HCT116 (cell line): ENCODE measurements at regions not wholly inside any gene's neighbourhood (a gene's known extent, or its start where the extent isn't known, plus 50 kb on each side); places are given as distances from the start of the nearest gene placed in this dataset.

Source experiments
- ATAC-seq: fragments of 200-7000 bp; cut with Tn5 transposase; 2 replicates; pipeline ENCODE4 v1.9.1; 2020; ENCODE audit warnings: mild to moderate bottlenecking, moderate library complexity
- BruUV-seq: library from RNA; stranded (reverse); fragments of 400-500 nt; replicated peaks from 2 replicates; lab custom pipeline; 2021; lab: Mats Ljungman, UMichigan
- CTCF ChIA-PET: fragments of 300-600 bp; sonication (Branson Sonifier 250); formaldehyde crosslinking; loops from one replicate; lab custom pipeline; 2021; ENCODE audit warnings: antibody characterized with exemption; lab: Charles Lee
- POLR2A ChIA-PET: fragments of 300-600, 350-600 bp; sonication (Branson Sonifier 250); formaldehyde crosslinking; loops from one replicate; lab custom pipeline; 2021; ENCODE audit warnings: antibody characterized with exemption; lab: Charles Lee
- RAD21 ChIA-PET, 2 experiments: fragments of 300-600 bp; sonication (Branson Sonifier 250); formaldehyde crosslinking; loops; one replicate each; lab custom pipeline; 2023; ENCODE audit warnings: low total read pairs in 2 of 2; ENCODE audit not compliant: uncharacterized antibody in 2 of 2, unreplicated experiment in 2 of 2, low non-redundant PET in 1 of 2; lab: Charles Lee
- DNase-seq: peaks from one replicate; pipeline ENCODE4 v3.0.0-alpha.2; 2010; ENCODE audit warnings: low read depth, low spot score
- H2AFZ ChIP-seq: fragments of 200-600 bp; shearing (Covaris generic), sonication (generic); 2 replicates; pipeline ENCODE4 v1.6.1; 2017; ENCODE audit warnings: low read depth, mixed run types, mixed read lengths, antibody characterized with exemption, low read length; ENCODE audit not compliant: poor library complexity, severe bottlenecking
- H3K27ac ChIP-seq: 2 replicates; pipeline ENCODE4 v1.5.1; 2012; ENCODE audit warnings: low read depth, low read length
- H3K27me3 ChIP-seq: fragments of 200-600 bp; sonication (generic); 2 replicates; pipeline ENCODE4 v1.6.1; 2016; ENCODE audit warnings: mixed run types, low read length, mixed read lengths; ENCODE audit not compliant: insufficient read depth
- H3K36me3 ChIP-seq, 2 experiments: fragments of 200-500 bp in 1 of 2; fragments of 200-600 bp in 1 of 2; sonication (Bioruptor generic) in 1 of 2; sonication (generic) in 1 of 2; 2 replicates each; pipeline versions ENCODE4 v1.5.1 to v1.6.1; 2014 to 2016; ENCODE audit warnings: low read length in 2 of 2, inconsistent platforms in 1 of 2, mixed read lengths in 1 of 2, mixed run types in 1 of 2; ENCODE audit not compliant: insufficient read depth in 2 of 2, control insufficient read depth in 1 of 2
- H3K4me1 ChIP-seq, 2 experiments: fragments of 200-600 bp in 1 of 2; sonication (generic) in 1 of 2; 2 replicates each; pipeline versions ENCODE4 v1.5.1 to v1.6.1; 2012 to 2017; ENCODE audit warnings: low read length in 2 of 2, inconsistent platforms in 1 of 2, mild to moderate bottlenecking in 1 of 2, mixed read lengths in 1 of 2, mixed run types in 1 of 2, moderate library complexity in 1 of 2; ENCODE audit not compliant: insufficient read depth in 2 of 2, control insufficient read depth in 1 of 2
- H3K4me2 ChIP-seq: fragments of 200-600 bp; sonication (generic); 2 replicates; pipeline ENCODE4 v1.6.1; 2017; ENCODE audit warnings: mixed run types, low read length, mixed read lengths
- H3K4me3 ChIP-seq, 2 experiments: fragments of 200-600 bp in 1 of 2; sonication (generic) in 1 of 2; replicated peaks in 1 of 2; 2 replicates each; pipeline ENCODE4 v1.5.1; 2011 to 2016; ENCODE audit warnings: low read length in 2 of 2, control low read depth in 1 of 2, low read depth in 1 of 2, mild to moderate bottlenecking in 1 of 2, mixed read lengths in 1 of 2, mixed run types in 1 of 2
- H3K79me2 ChIP-seq: fragments of 200-600 bp; sonication (generic); 2 replicates; pipeline ENCODE4 v1.6.1; 2017; ENCODE audit warnings: mild to moderate bottlenecking, mixed run types, low read length, moderate library complexity, mixed read lengths; ENCODE audit not compliant: insufficient read depth
- H3K9ac ChIP-seq: fragments of 200-600 bp; sonication (generic); 2 replicates; pipeline ENCODE4 v1.6.1; 2016; ENCODE audit warnings: low read length, mixed read lengths
- H3K9me2 ChIP-seq: fragments of 200-600 bp; sonication (generic), shearing (Covaris generic); 2 replicates; pipeline ENCODE4 v1.6.1; 2017; ENCODE audit warnings: mixed run types, mild to moderate bottlenecking, moderate library complexity; ENCODE audit not compliant: insufficient read depth
- H3K9me3 ChIP-seq, 2 experiments: fragments of 200-500 bp in 1 of 2; fragments of 200-600 bp in 1 of 2; sonication (Bioruptor generic) in 1 of 2; sonication (generic) in 1 of 2; 2 replicates each; pipeline ENCODE4 v1.6.1; 2014 to 2017; ENCODE audit warnings: low read length in 2 of 2, mixed read lengths in 2 of 2, inconsistent platforms in 1 of 2, low read depth in 1 of 2, mild to moderate bottlenecking in 1 of 2, mixed run types in 1 of 2, moderate library complexity in 1 of 2; ENCODE audit not compliant: control insufficient read depth in 1 of 2, insufficient read depth in 1 of 2
- H4K20me1 ChIP-seq: fragments of 200-600 bp; sonication (generic), shearing (Covaris generic); 2 replicates; pipeline ENCODE4 v1.6.1; 2017; ENCODE audit warnings: mixed run types, mild to moderate bottlenecking, moderate library complexity; ENCODE audit not compliant: insufficient read depth
- CTCF ChIP-seq, 3 experiments: fragments of 200-600 bp in 1 of 3; sonication (generic) in 1 of 3; IDR thresholded peaks in 2 of 3; conservative IDR thresholded peaks in 1 of 3; 2 replicates each; pipeline ENCODE4 v1.5.1; 2012 to 2017; ENCODE audit warnings: low read depth in 2 of 3, low read length in 2 of 3, antibody characterized with exemption in 1 of 3, borderline replicate concordance in 1 of 3, control low read depth in 1 of 3, mild to moderate bottlenecking in 1 of 3, mixed read lengths in 1 of 3, mixed run types in 1 of 3, moderate library complexity in 1 of 3; ENCODE audit not compliant: insufficient read depth in 1 of 3
- ELF1 ChIP-seq: IDR thresholded peaks from 2 replicates; pipeline ENCODE4 v1.6.1; 2012; ENCODE audit warnings: low read depth, borderline replicate concordance
- POLR2A ChIP-seq: IDR thresholded peaks from 2 replicates; pipeline ENCODE4 v1.7.0; 2011; ENCODE audit warnings: borderline replicate concordance; ENCODE audit not compliant: insufficient read depth, insufficient read length; ENCODE audit errors: extremely low read depth
- SRF ChIP-seq: IDR thresholded peaks from 2 replicates; pipeline ENCODE4 v1.6.1; 2012; ENCODE audit warnings: low read depth
- TCF7L2 ChIP-seq: IDR thresholded peaks from 2 replicates; pipeline ENCODE4 v1.7.0; 2011; ENCODE audit warnings: borderline replicate concordance, inconsistent platforms; ENCODE audit not compliant: insufficient read depth, insufficient read length; ENCODE audit errors: extremely low read depth
- ZNF274 ChIP-seq: fragments of 200-500 bp; sonication (Bioruptor generic); IDR thresholded peaks from 2 replicates; pipeline ENCODE4 v1.6.1; 2014; ENCODE audit warnings: mild to moderate bottlenecking, low read depth, low read length, inconsistent platforms
- intact Hi-C: fragments of 100-400 bp; cut with micrococcal nuclease; formaldehyde crosslinking; loops from 2 replicates; pipeline ENCODE4 v1.10.0; 2022
- TF ChIP-seq, protein P1 (sequence below): IDR thresholded peaks from 2 replicates; pipeline ENCODE4 v1.6.1; 2011; ENCODE audit warnings: mild to moderate bottlenecking, low read length, moderate library complexity; ENCODE audit not compliant: insufficient replicate concordance; ENCODE audit errors: extremely low read depth

GRCh38 chr9:91161465-91162300, 200.0 kb downstream of the AUH start:
- H3K9me3 ChIP-seq, result no peaks in the 10 kb centered on the region
- no peak overlapping the region for H2AFZ ChIP-seq
- peak overlapping the region; percentile 62 for H3K4me2 ChIP-seq
- ChIA-PET RAD21 (no interaction called here), CTCF (no interaction called here), POLR2A (no interaction called here)
- peaks cover 16 to 43% of the 10 kb centered on the region in 2 experiments for H3K4me1 ChIP-seq
- BruUV-seq, result no TSS peak
- no peak overlapping the region for H3K9ac ChIP-seq
- no peaks in the 10 kb centered on the region for H3K79me2 ChIP-seq
- DNase-seq, result no peak
- TF ChIP-seq ZNF274 (no peak), POLR2A (no peak), CTCF (IDR thresholded peaks at IDR 0.05 in 2 of 3, conservative IDR thresholded peaks at IDR 0.05 in 1 of 3; ENCODE audit: borderline replicate concordance in 1 of 3, insufficient read depth in 1 of 3, low read depth in 2 of 3, low read length in 2 of 3) (0 out of 6 replicates have a peak, but pooled peaks of 2 of the 3 experiments have one; percentile 10 to 11), SRF (no peak), TCF7L2 (no peak), ELF1 (no peak)
- TF ChIP-seq, protein P1, sequence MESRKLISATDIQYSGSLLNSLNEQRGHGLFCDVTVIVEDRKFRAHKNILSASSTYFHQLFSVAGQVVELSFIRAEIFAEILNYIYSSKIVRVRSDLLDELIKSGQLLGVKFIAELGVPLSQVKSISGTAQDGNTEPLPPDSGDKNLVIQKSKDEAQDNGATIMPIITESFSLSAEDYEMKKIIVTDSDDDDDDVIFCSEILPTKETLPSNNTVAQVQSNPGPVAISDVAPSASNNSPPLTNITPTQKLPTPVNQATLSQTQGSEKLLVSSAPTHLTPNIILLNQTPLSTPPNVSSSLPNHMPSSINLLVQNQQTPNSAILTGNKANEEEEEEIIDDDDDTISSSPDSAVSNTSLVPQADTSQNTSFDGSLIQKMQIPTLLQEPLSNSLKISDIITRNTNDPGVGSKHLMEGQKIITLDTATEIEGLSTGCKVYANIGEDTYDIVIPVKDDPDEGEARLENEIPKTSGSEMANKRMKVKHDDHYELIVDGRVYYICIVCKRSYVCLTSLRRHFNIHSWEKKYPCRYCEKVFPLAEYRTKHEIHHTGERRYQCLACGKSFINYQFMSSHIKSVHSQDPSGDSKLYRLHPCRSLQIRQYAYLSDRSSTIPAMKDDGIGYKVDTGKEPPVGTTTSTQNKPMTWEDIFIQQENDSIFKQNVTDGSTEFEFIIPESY, result no peak
- no peaks in the 10 kb centered on the region for H3K9me2 ChIP-seq
- H3K4me3 ChIP-seq, result no peak overlapping the region
- H3K27me3 ChIP-seq, result no peaks in the 10 kb centered on the region
- H3K36me3 ChIP-seq, result no peaks in the 10 kb centered on the region
- no peak overlapping the region for H3K27ac ChIP-seq
- no peak for ATAC-seq
- intact Hi-C loops, result no loop called here
- no peaks in the 10 kb centered on the region for H4K20me1 ChIP-seq
